Sigmoid colon (tissue), 4 donors: ENCODE measurements at regions not wholly inside any gene's neighbourhood (a gene's known extent, or its start where the extent isn't known, plus 50 kb on each side); places are given as distances from the start of the nearest gene placed in this dataset.

Source experiments
- EP300 ChIP-seq, 4 donors: sonication (generic); formaldehyde crosslinking; IDR thresholded peaks; one replicate each; pipeline ENCODE4 v1.6.1; 2017; ENCODE audit warnings: antibody characterized with exemption in 4 of 4
- POLR2A ChIP-seq, 2 donors: fragments of 450-650 bp; IDR thresholded peaks; one replicate each; pipeline ENCODE4 v1.6.1; 2016; ENCODE audit warnings: antibody characterized with exemption in 2 of 2, mild to moderate bottlenecking in 2 of 2, moderate library complexity in 2 of 2
- POLR2AphosphoS5 ChIP-seq, 4 donors: sonication (generic); formaldehyde crosslinking; IDR thresholded peaks; one replicate each; pipeline ENCODE4 v1.6.1; 2017; ENCODE audit warnings: antibody characterized with exemption in 4 of 4
- TF ChIP-seq, protein P1 (sequence below), 4 experiments: fragments of 450-650 bp in 3 of 4; fragments of 200-600 bp in 1 of 4; IDR thresholded peaks; one replicate each; pipeline ENCODE4 v1.5.1; 2016 to 2019; ENCODE audit warnings: antibody characterized with exemption in 4 of 4, mild to moderate bottlenecking in 3 of 4, moderate library complexity in 2 of 4

DNA sequence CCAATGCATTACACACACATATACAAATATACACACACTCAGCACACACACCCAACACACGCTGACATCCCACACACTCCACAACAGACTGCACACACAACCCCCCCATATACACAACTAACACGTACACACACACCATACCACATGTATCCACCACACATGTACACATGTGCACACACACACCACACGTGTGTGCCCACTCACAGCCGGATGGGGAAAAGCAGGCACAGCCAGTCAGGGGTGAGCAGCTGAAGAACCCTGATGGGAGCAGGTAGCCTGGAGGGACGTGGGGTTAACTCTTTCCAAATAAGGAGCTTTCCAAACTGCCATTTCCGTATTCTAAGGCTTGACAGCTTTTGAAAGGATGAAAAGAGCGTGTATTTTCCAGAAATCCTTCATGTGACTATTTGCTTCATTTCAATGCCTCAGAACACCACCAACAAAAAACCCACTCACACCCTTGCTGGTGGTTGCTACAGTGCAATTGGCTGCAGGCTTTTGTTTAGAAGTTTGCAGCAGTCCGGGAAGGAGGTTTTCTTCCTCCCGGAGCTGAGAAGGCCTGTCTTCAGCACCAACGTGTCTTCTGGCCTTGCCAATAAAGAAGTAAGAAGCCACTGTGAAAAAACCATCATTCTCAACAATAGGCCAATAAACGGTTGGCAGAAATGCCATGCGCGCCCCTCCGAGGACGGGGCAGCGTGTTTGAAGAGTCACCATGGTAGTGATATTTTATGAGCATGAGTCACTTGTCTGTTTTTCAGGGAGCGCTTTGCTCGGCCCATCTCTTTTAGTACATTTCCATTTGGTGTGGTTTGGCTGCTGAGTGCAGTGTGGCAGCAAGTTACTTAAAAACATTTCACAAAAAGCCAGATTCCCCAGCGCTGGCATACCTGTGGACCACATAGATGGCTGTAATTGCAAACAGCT is 131.3 kb upstream of the GMDS start:
- TF ChIP-seq, protein P1, sequence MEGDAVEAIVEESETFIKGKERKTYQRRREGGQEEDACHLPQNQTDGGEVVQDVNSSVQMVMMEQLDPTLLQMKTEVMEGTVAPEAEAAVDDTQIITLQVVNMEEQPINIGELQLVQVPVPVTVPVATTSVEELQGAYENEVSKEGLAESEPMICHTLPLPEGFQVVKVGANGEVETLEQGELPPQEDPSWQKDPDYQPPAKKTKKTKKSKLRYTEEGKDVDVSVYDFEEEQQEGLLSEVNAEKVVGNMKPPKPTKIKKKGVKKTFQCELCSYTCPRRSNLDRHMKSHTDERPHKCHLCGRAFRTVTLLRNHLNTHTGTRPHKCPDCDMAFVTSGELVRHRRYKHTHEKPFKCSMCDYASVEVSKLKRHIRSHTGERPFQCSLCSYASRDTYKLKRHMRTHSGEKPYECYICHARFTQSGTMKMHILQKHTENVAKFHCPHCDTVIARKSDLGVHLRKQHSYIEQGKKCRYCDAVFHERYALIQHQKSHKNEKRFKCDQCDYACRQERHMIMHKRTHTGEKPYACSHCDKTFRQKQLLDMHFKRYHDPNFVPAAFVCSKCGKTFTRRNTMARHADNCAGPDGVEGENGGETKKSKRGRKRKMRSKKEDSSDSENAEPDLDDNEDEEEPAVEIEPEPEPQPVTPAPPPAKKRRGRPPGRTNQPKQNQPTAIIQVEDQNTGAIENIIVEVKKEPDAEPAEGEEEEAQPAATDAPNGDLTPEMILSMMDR (IDR thresholded peaks at IDR 0.05), result no peak
- TF ChIP-seq POLR2A (IDR thresholded peaks at IDR 0.05), result no peak
- peak in 2 of 4 donors; percentile 32 to 34 for TF ChIP-seq POLR2AphosphoS5 (IDR thresholded peaks at IDR 0.05)
- no peak for TF ChIP-seq EP300 (IDR thresholded peaks at IDR 0.05)
